H9 (cell line): ENCODE measurements at regions not wholly inside any gene's neighbourhood (a gene's known extent, or its start where the extent isn't known, plus 50 kb on each side); places are given as distances from the start of the nearest gene placed in this dataset.

Experiments used
- DNase-seq: peaks from one replicate; pipeline ENCODE4 v3.0.0-alpha.2; 2017
- H2AFZ ChIP-seq: one replicate; pipeline ENCODE4 v1.6.1; 2013; ENCODE audit warnings: mild to moderate bottlenecking, low read length, control low read depth, moderate library complexity
- H2AK5ac ChIP-seq: 2 replicates; pipeline ENCODE4 v1.6.1; 2013; ENCODE audit warnings: low read length, control low read depth, mixed read lengths; ENCODE audit not compliant: insufficient read length
- H2BK120ac ChIP-seq: one replicate; pipeline ENCODE4 v1.6.1; 2013; ENCODE audit warnings: low read depth, mild to moderate bottlenecking, low read length, control low read depth, inconsistent platforms; ENCODE audit not compliant: poor library complexity, severe bottlenecking
- H2BK12ac ChIP-seq: 2 replicates; pipeline ENCODE4 v1.6.1; 2013; ENCODE audit warnings: low read length, control low read depth, mixed read lengths, low read depth; ENCODE audit not compliant: insufficient read length
- H2BK15ac ChIP-seq: 2 replicates; pipeline ENCODE4 v1.6.1; 2013; ENCODE audit warnings: low read depth, low read length, control low read depth
- H2BK20ac ChIP-seq: one replicate; pipeline ENCODE4 v1.6.1; 2013; ENCODE audit warnings: low read depth, mild to moderate bottlenecking, low read length, control low read depth, inconsistent platforms; ENCODE audit not compliant: poor library complexity, severe bottlenecking
- H2BK5ac ChIP-seq: 2 replicates; pipeline ENCODE4 v1.6.1; 2013; ENCODE audit warnings: low read length, control low read depth, mixed read lengths; ENCODE audit not compliant: insufficient read length
- H3K14ac ChIP-seq: 2 replicates; pipeline ENCODE4 v1.6.1; 2013; ENCODE audit warnings: low read length, control low read depth; ENCODE audit not compliant: insufficient read depth
- H3K18ac ChIP-seq: 2 replicates; pipeline ENCODE4 v1.6.1; 2013; ENCODE audit warnings: low read depth, mild to moderate bottlenecking, mixed read lengths, low read length, control low read depth; ENCODE audit not compliant: insufficient read length
- H3K23ac ChIP-seq: 2 replicates; pipeline ENCODE4 v1.6.1; 2013; ENCODE audit warnings: low read length, control low read depth, mixed read lengths, low read depth; ENCODE audit not compliant: insufficient read length
- H3K23me2 ChIP-seq: 2 replicates; pipeline ENCODE4 v1.6.1; 2013; ENCODE audit warnings: low read depth, mild to moderate bottlenecking, mixed read lengths, low read length, control low read depth; ENCODE audit not compliant: insufficient read length, poor library complexity, severe bottlenecking
- H3K27ac ChIP-seq: 2 replicates; pipeline ENCODE4 v1.5.1; 2013; ENCODE audit warnings: low read length, control low read depth, mixed read lengths, low read depth; ENCODE audit not compliant: insufficient read length
- H3K27me3 ChIP-seq: 2 replicates; pipeline ENCODE4 v1.6.1; 2013; ENCODE audit warnings: low read length, control low read depth, inconsistent platforms; ENCODE audit not compliant: insufficient read depth
- H3K4ac ChIP-seq: 2 replicates; pipeline ENCODE4 v1.6.1; 2013; ENCODE audit warnings: low read depth, mild to moderate bottlenecking, control low read depth, inconsistent platforms, low read length, moderate library complexity
- H3K4me1 ChIP-seq: 2 replicates; pipeline ENCODE4 v1.6.1; 2013; ENCODE audit warnings: low read length, control low read depth, inconsistent platforms; ENCODE audit not compliant: insufficient read depth
- H3K4me2 ChIP-seq: 2 replicates; pipeline ENCODE4 v1.6.1; 2013; ENCODE audit warnings: low read length, control low read depth, mixed read lengths; ENCODE audit not compliant: insufficient read length, insufficient read depth
- H3K56ac ChIP-seq: 2 replicates; pipeline ENCODE4 v1.6.1; 2013; ENCODE audit warnings: low read depth, mild to moderate bottlenecking, mixed read lengths, low read length, control low read depth; ENCODE audit not compliant: insufficient read length
- H3K79me1 ChIP-seq: 2 replicates; pipeline ENCODE4 v1.6.1; 2013; ENCODE audit warnings: low read depth, mild to moderate bottlenecking, moderate library complexity, low read length, control low read depth, inconsistent platforms; ENCODE audit not compliant: insufficient read depth, poor library complexity, severe bottlenecking
- H3K79me2 ChIP-seq: 2 replicates; pipeline ENCODE4 v1.6.1; 2013; ENCODE audit warnings: low read length, control low read depth, inconsistent platforms; ENCODE audit not compliant: insufficient read depth
- H3K9ac ChIP-seq: 2 replicates; pipeline ENCODE4 v1.6.1; 2013; ENCODE audit warnings: low read length, control low read depth, mixed read lengths; ENCODE audit not compliant: insufficient read length; ENCODE audit errors: extremely low read depth
- H3K9me3 ChIP-seq: one replicate; pipeline ENCODE4 v1.6.1; 2013; ENCODE audit warnings: low read depth, low read length, inconsistent platforms; ENCODE audit not compliant: control insufficient read depth
- H3T11ph ChIP-seq: one replicate; pipeline ENCODE4 v1.6.1; 2013; ENCODE audit warnings: mild to moderate bottlenecking, low read length, control low read depth, inconsistent platforms
- H4K20me1 ChIP-seq: one replicate; pipeline ENCODE4 v1.6.1; 2013; ENCODE audit not compliant: control insufficient read depth, insufficient read length, insufficient read depth
- H4K5ac ChIP-seq: 2 replicates; pipeline ENCODE4 v1.6.1; 2013; ENCODE audit warnings: low read depth, mild to moderate bottlenecking, mixed read lengths, low read length, control low read depth; ENCODE audit not compliant: insufficient read length
- H4K8ac ChIP-seq: replicated peaks from 2 replicates; pipeline ENCODE4 v1.6.1; 2013; ENCODE audit warnings: low read length, control low read depth, mixed read lengths, low read depth; ENCODE audit not compliant: insufficient read length
- H4K91ac ChIP-seq: 2 replicates; pipeline ENCODE4 v1.6.1; 2013; ENCODE audit warnings: low read depth, mild to moderate bottlenecking, moderate library complexity, mixed read lengths, low read length, control low read depth; ENCODE audit not compliant: insufficient read length
- H3K27ac Mint-ChIP-seq, 3 experiments: 2 replicates in 2 of 3; 3 replicates in 1 of 3; pipeline ENCODE4 v1.8.0; 2020 to 2021; ENCODE audit warnings: mixed read lengths in 3 of 3, mild to moderate bottlenecking in 1 of 3, moderate library complexity in 1 of 3
- H3K27me3 Mint-ChIP-seq: 2 replicates; pipeline ENCODE4 v1.8.0; 2021; ENCODE audit warnings: low read depth, mild to moderate bottlenecking, moderate library complexity, mixed read lengths
- H3K36me3 Mint-ChIP-seq, 3 experiments: 2 replicates in 2 of 3; 3 replicates in 1 of 3; pipeline ENCODE4 v1.8.0; 2020 to 2021; ENCODE audit warnings: low read depth in 3 of 3, mixed read lengths in 3 of 3; ENCODE audit not compliant: insufficient read depth in 1 of 3
- H3K4me1 Mint-ChIP-seq, 2 experiments: 2 replicates each; pipeline ENCODE4 v1.8.0; 2020; ENCODE audit warnings: mixed read lengths in 2 of 2
- H3K4me3 Mint-ChIP-seq, 2 experiments: 2 replicates in 1 of 2; 3 replicates in 1 of 2; pipeline ENCODE4 v1.8.0; 2020 to 2021; ENCODE audit warnings: mild to moderate bottlenecking in 2 of 2, mixed read lengths in 2 of 2, moderate library complexity in 1 of 2
- H3K9me3 Mint-ChIP-seq, 2 experiments: 2 replicates in 1 of 2; 3 replicates in 1 of 2; pipeline ENCODE4 v1.8.0; 2020; ENCODE audit warnings: mild to moderate bottlenecking in 2 of 2, mixed read lengths in 2 of 2, moderate library complexity in 1 of 2
- CTCF ChIP-seq: fragments of 200-600 bp; sonication (generic); conservative IDR thresholded peaks from 3 replicates; pipeline ENCODE4 v1.8.0; 2021; ENCODE audit warnings: antibody characterized with exemption, mild to moderate bottlenecking
- WGBS: extraction: QIAGEN DNeasy Blood & Tissue Kit; methylation state at CpG from one replicate; pipeline ENCODE4 v1.1.7; 2013; ENCODE audit warnings: missing lambda C conversion rate, low lambda C conversion rate, mixed read lengths; ENCODE audit not compliant: insufficient read length; ENCODE audit errors: extremely low coverage; 5-methylcytosine and 5-hydroxymethylcytosine counted together

- H3K23ac ChIP-seq: no peak overlapping the region
- Mint-ChIP-seq H3K27me3 (no peaks in the 10 kb centered on the region), H3K4me1 (no peaks in the 10 kb centered on the region), H3K9me3 (no peaks in the 10 kb centered on the region), H3K36me3 (no peaks in the 10 kb centered on the region; a peak in 1 of 7 replicates), H3K27ac (no peak overlapping the region; a peak in 1 of 7 replicates), H3K4me3 (no peak overlapping the region)
- H3K4me1 ChIP-seq: no peaks in the 10 kb centered on the region
- no peak for TF ChIP-seq CTCF
- no peak overlapping the region for H4K91ac ChIP-seq
- H2BK15ac ChIP-seq: no peak overlapping the region
- no peaks in the 10 kb centered on the region for H3K23me2 ChIP-seq
- H2AK5ac ChIP-seq: no peak overlapping the region
- H3K9ac ChIP-seq: no peak overlapping the region
- no peak overlapping the region for H2BK5ac ChIP-seq
- H3K79me1 ChIP-seq: no peaks in the 10 kb centered on the region
- H3K9me3 ChIP-seq: no peaks in the 10 kb centered on the region
- H3K56ac ChIP-seq: no peak overlapping the region
- no CpG with 5 or more reads among the region's 4 CpGs for WGBS
- no peak overlapping the region for H3T11ph ChIP-seq
- no peak overlapping the region for H3K4me2 ChIP-seq
- H3K27ac ChIP-seq: no peak overlapping the region
- no peak overlapping the region for H3K14ac ChIP-seq
- no peak overlapping the region for H3K18ac ChIP-seq
- no peak overlapping the region for H2BK20ac ChIP-seq
- no peaks in the 10 kb centered on the region for H3K79me2 ChIP-seq
- H4K5ac ChIP-seq: no peak overlapping the region
- no peak overlapping the region for H4K8ac ChIP-seq
- no peak overlapping the region for H3K4ac ChIP-seq
- DNase-seq: no peak
- no peak overlapping the region for H2BK120ac ChIP-seq
- H2BK12ac ChIP-seq: no peak overlapping the region
- H2AFZ ChIP-seq: no peak overlapping the region
- H4K20me1 ChIP-seq: no peaks in the 10 kb centered on the region
- H3K27me3 ChIP-seq: no peaks in the 10 kb centered on the region
Observed at GRCh38 chr13:84200971-84201370, 318.7 kb upstream of the SLITRK1 start.
